ENCODE measurements at regions not wholly inside any gene's neighbourhood (a gene's known extent, or its start where the extent isn't known, plus 50 kb on each side); places are given as distances from the start of the nearest gene placed in this dataset.
"Not testable (repeated sequence)": the region's sequence is repeated elsewhere in the genome, so short reads cannot be mapped to it uniquely, and the experiment has no call there.

DNA sequence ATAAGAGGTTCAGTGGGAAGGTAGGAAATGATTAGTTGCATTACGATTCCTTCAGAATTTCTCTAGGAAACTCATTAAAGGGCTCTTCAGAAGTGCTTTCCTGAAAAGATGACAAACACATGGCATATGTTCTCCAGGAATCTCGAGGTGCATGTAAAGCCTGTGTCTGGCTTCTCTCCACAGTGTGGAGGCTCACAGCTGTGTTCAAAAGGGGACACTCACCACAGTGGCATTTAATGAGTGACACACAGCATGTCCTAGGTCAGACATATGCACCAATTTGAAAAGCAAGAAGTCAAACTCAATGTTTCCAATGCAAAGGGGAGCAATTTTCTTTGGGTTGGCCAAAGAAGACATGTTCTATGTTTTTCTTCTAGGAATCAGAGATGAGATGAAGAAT, 976.9 kb downstream of the MAT2B start:
- no peak for DNase-seq (ENCODE audit: low read depth, low spot score)

DNA sequence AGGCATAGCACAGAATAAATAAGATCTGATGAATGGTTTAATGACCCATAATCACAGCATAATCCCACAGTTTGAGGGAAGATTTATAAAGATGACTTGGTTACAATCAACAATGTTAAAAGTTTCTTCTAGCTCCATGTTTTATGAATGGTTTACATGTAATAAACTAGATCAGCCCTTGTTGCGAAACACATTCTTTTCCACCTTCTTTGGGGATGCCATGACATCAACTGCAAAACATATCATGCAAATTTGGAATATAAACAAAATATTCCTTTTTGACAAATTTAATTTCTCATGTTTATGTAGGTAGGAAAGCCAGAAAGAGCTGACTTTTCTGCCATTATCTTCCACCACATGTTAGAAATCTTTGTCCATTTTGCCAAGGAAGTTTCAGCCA, 979.5 kb downstream of the MAT2B start:
- no peak for DNase-seq (ENCODE audit: low read depth, low spot score)

DNA sequence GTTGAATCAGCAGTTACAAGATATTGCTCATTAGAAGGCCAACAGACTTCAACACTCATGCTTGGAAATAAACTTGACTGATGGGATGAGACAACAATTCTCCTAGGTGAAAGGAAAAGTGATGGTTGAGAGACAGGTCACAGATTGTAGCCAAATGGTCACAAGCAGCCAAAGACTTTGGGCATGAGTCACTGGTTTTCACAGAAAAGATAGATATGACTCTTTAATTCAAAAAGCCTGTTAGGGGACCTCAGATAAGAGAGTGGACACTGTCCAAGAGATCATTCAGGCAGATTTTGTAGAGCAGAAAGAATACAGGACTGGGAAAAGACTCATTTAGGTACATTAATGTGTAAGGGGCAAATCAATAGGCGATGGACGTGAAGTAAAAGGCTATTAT, 982.5 kb downstream of the MAT2B start:
- no peak for DNase-seq (ENCODE audit: low read depth, low spot score)

DNA sequence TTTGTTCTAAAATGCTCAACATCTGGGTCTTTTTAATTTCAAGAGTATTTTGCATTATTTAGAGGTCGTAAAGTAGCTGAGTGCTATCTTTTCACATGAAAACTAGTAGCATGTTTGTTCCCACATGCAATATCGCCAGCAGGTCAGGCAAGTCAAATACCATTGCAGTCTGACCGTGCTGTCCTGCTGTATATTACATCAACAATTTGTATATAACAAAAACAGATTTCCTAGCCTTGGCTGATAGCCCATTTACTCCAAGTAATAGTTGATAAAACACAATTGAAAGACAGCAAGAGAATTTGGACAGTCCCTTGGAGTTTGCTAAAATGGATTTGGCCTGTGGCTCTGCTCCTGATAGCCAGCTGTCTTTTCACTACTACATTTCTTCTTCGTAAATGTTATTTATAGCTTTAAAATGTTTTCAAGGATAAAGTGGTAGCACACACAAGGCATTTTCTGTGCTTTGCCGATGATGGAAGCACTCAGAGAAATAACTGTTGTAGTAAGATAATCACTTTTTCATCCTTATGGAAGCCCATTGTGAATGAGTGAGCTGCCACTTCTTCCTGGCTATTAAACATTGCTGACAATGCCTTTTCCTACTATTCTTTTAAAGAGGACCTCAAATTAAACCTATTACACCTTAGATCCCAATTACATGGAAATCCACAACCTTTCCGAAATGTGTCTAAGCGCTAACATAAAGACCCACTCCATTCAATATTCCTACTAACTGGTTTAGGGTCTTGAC, 992.1 kb downstream of the MAT2B start:
- no peak for DNase-seq (ENCODE audit: low read depth, low spot score)

DNA sequence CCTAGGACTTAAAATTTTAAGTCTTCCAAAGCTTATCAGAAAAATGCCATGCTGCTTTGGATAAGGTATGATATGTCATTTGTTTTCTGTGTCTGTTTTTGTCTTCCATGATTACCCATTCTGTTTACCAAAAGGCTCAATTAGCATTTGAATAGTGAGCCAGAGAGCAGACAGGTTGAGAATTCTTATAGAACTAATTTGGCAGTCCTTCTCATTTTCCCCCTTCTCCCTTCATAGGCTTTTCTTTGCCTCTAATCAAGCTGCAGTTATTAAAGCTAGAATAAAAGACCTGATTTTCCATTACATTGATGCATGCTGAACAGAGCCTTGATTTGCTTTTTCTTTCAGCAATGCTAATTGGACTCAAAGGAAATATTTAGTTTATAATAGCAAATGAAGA, 993.0 kb downstream of the MAT2B start:
- DNase-seq (ENCODE audit: low read depth, low spot score): no peak

DNA sequence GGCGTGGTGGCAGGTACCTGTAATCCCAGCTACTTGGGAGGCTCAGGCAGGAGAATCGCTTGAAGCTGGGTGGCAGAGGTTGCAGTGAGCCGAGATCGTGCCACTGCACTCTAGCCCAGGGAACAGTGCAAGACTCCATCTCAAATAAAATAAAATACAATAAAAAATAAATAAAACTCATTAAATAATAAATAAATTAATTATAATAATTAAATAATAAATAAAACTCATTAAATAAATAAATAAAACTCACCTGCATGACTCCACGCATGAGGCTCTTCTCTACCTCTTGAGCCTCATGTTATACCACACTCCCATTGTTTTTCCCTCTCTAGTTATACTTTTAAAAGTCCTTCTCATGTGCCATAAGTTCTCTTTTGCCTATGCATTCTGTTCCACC, 995.4 kb downstream of the MAT2B start:
- DNase-seq (ENCODE audit: low read depth, low spot score): no peak

DNA sequence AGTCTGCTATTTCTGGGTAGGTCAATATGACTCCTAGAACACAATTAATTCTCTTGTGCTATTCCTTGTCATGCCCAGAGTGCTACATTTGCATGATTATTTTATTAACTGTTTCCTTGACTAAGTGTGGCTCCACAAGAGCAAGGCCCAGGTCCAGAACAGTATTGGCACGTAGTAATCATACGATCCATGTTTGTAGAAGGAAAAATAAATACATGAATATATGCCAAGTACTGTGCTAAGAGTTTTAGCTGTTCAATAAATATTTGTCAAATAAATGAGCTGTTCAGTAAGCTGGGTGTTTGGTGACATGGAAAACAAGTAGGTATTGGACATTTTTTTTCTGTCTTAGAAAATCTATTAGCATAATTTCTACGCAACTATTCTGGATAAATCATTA, 995.9 kb downstream of the MAT2B start:
- DNase-seq (ENCODE audit: low read depth, low spot score): no peak

DNA sequence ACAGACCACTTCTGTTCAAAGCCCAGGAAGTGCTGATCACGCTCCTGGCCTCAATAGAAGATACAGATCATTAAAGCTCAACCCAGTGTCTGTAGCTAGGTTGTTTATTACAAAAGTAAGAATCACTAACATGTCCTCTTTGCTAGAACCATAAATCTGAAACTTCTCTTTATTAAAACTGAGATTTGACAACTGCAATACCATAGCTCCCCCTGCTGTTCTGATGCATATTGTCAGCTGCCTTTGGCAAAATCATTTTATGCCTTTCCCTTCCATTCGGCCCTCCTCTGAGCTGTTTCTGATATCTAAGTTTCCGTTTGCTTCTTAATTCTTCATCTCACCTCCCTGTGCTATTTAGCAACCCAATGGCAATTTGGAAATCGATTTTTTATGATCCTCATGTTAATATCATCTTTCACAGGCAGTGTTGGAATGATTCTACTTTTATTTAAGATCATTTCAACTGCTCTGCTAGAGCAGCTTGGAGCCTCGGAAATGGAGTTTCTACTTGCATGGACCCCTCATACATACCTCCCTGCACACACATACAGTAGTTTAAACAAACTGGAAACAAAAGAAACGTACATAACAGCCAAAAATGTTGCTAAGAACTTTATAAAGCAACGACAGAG, 998.8 kb downstream of the MAT2B start:
- DNase-seq (ENCODE audit: low read depth, low spot score): peak; percentile 27

DNA sequence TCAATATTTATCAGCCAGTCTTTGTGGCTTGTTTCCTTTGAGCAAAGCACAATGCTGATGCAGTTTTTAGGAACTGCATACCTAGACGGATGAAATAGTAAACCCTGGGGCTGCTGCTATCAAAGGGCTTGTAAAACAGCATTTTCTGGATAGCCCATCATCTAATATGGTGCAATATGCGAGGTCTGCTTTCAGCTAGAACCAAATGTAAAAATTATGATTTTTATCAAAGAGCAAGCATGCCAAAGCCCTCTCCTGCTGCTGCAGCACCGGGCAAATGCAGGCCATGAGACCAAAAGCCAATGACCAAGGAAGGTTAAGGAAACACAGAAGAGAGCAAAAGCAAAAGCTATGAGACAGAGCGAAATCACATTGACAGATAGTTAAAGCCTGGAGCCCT, 1000.4 kb downstream of the MAT2B start:
- no peak for DNase-seq (ENCODE audit: low read depth, low spot score)

DNA sequence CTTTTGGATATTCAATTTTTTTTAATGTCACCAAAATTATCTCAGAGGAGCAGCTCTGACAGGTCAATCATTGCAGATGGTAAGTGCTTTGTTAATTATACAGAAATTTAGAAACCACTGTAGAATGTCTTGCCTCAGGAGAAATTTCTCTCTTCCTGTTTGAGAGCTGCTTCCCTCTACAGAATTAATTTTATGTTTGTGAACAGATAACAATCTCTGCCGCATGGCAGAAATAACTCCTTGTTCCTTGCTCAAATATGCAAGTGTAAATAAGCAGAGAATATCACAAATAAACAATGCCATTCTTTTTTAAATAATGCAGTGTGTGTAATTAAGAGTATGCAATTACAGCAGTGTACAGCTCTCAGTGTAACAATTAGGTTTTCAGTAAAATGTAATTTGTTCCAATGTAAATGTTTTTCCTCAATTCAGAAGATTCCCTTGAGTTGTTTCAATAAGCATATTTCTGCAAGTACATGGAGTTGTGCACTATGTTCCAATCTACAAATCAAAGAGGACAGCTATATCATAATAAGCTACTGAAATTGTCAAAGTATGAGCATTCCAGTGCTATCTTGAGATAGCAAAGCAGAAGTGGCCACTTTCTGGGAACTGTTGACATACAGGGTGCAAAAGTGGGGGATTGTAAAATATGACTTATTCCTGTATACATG, 1012.8 kb downstream of the MAT2B start:
- no peak for DNase-seq (ENCODE audit: low read depth, low spot score)

DNA sequence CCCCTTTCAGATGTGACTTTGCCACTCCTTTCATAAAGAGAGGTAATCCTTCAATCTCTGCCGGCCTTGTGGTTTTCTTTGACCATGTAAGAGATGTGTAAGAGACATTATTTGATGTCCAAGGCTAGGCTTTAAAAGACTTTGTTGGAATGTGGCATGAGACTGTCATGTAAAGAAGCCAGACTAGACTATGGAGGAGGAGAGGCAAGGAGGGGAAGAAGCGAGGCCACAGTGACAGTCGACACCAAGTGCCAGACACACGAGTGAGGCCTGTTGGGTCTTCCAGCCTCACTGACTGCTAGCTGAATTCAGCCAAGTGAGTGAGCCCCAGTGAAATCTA, 1013.3 kb downstream of the MAT2B start:
- DNase-seq (ENCODE audit: low read depth, low spot score): no peak

DNA sequence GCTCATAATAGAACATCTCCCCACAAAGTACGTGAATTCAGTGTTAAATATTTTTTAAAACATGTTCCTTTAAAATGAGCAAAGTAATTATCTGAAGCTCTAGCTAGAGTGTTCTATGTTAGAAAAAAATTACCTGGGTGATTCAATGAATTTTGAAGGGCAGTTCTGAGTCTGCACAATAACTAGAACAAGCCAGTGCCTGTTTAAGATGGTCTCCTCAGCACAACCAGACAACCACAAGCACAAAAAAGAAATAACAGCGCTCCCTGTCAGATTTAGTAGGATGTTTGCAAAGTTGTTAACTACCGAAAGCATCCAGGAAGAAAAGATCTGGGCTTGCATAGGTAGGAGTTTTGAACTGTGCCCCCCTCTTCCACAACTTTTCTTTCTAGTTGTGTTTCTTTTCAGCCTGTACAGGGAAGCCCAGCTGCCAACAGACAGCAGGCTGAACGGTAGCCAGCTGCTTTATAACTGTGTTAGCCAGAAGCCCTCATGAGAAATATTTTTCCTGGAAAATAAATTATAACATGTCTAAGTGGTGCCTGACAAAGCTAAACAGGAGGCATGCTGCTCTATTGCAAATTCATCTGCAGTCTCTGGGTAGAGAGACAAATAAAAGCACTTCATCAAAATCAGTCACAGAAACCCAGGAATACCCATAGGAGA, 1026.9 kb downstream of the MAT2B start:
- no peak for DNase-seq (ENCODE audit: low read depth, low spot score)

DNA sequence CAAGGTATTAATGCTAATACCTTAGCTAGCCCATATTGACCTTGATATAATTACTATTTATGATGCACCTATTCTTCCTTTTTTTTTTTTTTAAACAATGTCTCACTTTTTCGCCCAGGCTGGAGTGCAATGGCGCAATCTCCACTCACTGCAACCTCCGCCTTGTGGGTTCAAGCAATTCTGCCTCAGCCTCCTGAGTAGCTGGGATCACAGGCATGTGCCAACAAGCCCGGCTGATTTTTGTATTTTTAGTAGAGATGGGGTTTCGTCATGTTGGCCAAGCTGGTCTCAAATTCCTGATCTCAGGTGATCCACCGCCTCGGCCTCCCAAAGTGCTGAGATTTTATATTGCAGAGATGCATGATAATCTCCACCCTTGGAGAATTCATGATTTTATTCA, 1028.0 kb downstream of the MAT2B start:
- not testable (repeated sequence) for DNase-seq (ENCODE audit: low read depth, low spot score)

DNA sequence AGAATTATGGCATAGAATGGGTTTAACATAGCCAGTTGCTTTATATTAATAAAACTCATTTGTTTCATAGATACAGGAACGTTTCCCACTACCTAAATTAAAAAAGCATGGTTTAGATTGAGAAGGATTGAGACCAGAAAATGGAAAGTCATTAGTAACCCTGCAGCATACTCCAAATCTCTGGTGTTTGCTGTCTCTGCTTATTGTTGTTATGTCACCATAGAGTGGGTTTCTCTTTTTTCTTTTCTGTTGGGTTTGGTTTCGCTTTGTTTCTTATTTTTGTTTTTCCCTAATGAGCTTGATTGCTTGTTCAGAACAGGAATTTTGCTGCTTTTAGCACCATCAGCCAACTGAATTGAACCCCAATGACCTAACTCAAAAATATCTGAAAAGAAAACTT, 1034.8 kb downstream of the MAT2B start:
- no peak for DNase-seq (ENCODE audit: low read depth, low spot score)

DNA sequence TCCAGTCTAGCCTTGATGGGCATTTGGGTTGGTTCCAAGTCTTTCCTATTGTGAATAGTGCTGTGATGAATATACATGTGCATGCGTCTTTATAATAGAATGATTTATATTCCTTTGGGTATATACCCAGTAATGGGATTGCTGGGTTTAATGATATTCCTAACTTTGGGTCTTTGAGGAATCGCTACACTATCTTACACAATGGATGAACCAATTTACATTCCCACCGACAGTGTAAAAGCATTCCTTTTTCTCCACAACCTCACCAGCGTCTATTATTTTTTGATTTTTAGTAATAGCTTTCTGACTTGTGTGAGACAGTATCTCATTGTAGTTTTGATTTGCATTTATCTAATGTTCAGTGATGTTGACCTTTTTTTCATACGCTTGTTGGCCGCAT, 1040.1 kb downstream of the MAT2B start:
- DNase-seq (ENCODE audit: low read depth, low spot score): no peak

DNA sequence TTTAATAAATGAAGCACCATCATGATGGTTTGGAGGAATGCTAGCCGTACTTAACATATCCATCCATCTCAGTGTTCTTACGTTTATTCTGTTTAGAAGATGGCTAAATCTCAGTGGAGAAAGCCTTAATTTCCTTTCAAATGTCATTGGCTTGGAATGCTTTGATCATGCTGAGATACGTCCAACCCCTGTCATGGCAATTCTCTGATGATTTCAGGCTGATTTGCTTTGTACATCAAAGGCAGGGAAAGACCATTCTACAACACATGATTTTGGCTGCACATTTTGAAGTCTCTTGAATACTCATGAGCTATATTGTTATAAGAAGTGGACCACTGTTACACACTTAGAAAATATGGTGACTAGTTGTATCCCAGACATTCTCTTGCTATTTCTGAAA, 1048.4 kb downstream of the MAT2B start:
- DNase-seq (ENCODE audit: low read depth, low spot score): no peak

DNA sequence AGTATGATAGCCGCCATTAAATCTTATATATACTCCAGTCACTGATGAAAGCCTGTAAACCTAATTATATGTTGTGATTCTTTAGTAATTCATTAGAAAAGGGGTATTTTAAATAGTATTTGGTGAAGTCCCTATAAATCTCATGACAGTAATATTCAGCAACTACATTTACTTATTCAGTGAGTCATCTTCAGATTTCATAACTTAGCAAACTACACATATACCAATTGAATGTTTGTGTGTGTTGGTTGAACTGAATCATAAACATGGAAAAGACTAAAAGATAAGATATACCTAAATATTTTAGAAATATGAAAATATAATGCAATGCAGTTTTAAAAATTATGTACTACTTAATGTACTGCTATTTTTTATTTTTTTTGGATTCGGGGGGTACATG, 1050.4 kb downstream of the MAT2B start:
- no peak for DNase-seq (ENCODE audit: low read depth, low spot score)

DNA sequence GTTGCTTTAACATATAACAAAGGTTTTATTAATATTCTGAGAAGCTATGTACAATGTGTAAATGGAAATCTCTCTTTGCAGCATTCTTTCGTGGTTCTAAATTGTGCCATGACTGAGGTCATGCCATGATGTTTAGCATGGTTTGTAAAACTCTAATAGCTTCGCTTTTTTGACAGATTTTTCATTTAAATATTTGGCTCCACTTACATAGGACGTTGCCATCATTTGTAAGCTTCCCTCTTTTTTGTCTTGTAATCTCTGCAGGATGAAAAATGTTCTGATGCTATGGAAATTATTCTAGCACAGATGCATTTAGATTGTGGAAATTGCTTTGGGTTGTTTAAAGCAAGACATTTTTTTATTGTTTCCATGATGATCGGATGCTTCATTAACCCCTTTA, 1054.8 kb downstream of the MAT2B start:
- no peak for DNase-seq (ENCODE audit: low read depth, low spot score)

DNA sequence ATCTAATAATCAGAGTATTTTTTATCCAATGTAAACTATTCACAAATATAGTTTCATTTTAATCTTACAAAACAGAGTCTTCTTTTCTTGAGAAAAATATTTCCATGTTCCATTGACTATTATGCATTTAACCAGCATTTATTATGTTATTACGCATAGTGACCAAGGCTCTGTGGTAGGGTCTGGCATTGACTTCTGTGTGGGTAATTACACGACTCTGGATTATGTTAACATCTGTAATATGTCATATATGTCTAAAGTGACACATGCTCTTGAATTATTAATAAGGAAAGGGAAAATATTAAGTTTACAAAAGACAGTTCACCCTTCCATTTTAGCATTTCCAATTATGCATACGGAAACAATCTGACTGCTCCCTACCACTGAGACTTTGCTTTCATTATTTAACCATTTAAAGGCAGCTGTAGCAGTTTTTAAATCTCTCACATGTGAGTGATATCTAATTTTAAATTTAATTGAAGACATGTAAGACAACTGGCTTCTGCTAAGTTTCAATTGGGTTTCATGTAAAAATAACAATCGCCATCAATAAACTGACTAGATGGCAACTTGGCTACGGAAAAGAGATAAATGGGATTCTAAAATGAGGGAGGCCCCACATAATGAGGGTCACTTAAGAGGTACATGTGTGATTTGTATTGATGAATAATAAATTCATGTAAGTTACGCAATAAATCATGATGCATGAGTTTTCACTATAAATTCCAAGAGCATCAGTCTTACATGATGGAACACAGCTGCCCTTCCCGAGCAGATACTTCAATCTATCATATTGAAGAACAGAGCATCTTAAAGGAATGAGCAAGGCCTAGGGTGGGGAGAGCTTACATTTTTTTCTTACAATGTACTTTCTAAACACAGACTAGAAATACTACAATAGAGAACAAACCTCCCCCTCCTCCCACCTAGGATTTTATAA, 1056.8 kb downstream of the MAT2B start:
- DNase-seq (ENCODE audit: low read depth, low spot score): no peak

DNA sequence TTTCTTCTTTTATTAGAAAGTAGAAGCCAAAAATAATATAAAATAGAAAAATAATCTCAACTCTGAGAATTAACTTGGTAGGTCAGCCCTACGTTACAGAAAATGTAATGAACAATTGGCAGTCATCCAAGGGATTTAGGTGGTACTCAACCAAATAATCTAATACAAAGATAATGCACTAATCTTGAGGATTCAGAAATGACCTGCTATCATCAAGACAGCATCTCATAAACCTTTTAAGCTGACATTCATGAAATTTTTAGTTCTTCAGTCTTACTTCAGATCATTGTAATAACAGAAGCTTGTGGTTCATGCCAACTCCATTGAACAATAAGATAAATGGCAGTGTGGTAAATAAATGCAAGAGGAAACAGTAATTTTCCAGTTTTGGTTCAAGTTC, 1058.0 kb downstream of the MAT2B start:
- no peak for DNase-seq (ENCODE audit: low read depth, low spot score)

DNA sequence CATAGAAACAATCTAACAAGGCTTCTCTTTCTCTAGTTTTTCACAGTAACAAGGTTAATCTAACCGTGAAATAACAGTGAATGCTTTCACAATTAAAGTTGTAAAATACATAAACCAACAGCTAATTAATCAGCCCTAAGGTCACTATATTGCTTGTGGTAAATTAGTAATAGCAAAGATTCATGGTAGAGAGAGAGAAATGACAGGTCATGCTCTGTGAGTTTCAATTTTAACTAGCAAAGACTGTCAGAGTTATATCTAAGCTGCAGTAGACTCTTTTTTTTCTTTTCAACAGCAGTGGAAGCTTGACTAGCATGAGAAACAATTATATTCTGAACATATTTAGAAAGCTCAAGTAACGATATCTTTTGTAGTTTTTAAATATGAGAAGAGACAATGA, 1068.0 kb downstream of the MAT2B start:
- no peak for DNase-seq (ENCODE audit: low read depth, low spot score)

Data from pulmonary artery endothelial cell (primary cell).